Left lung (tissue), 4 donors: ENCODE measurements at regions not wholly inside any gene's neighbourhood (a gene's known extent, or its start where the extent isn't known, plus 50 kb on each side); places are given as distances from the start of the nearest gene placed in this dataset.
A peak's percentile ranks its signal among the peaks of the same experiment; 100 is the strongest.

ENCODE experiments used
- ATAC-seq: fragments of 200-7000 bp; cut with Tn5 transposase; one replicate; pipeline ENCODE4 v1.9.1; 2020; ENCODE audit warnings: moderate library complexity
- DNase-seq, 4 donors: peaks; one replicate each; pipeline ENCODE4 v3.0.0-alpha.2; 2013 to 2020
- H3K27ac ChIP-seq, 2 donors: fragments of 200-600 bp; sonication (generic) in 1 of 2; one replicate each; pipeline versions ENCODE4 v1.5.0 to v1.8.0; 2020 to 2021
- H3K27me3 ChIP-seq, 2 donors: fragments of 200-600 bp; sonication (generic) in 1 of 2; one replicate each; pipeline versions ENCODE4 v1.5.0 to v1.8.0; 2020 to 2021
- H3K36me3 ChIP-seq, 2 donors: fragments of 200-600 bp; sonication (generic) in 1 of 2; one replicate each; pipeline versions ENCODE4 v1.5.0 to v1.8.0; 2020 to 2021
- H3K4me1 ChIP-seq, 2 donors: fragments of 200-600 bp; one replicate each; pipeline ENCODE4 v1.8.0; 2021
- H3K4me3 ChIP-seq, 2 donors: fragments of 200-600 bp; sonication (generic) in 1 of 2; one replicate each; pipeline versions ENCODE4 v1.5.0 to v1.8.0; 2020 to 2021; ENCODE audit warnings: mild to moderate bottlenecking in 1 of 2
- H3K9me3 ChIP-seq, 2 donors: fragments of 200-600 bp; sonication (generic) in 1 of 2; one replicate each; pipeline versions ENCODE4 v1.5.0 to v1.8.0; 2020 to 2021
- intact Hi-C, 2 donors: fragments of 100-400 bp; cut with DNase I; formaldehyde crosslinking; loops; one replicate each; pipeline versions ENCODE4 v1.11.2 to v1.14.2; 2022
- TF ChIP-seq, protein P1 (sequence below), 2 donors: fragments of 200-600 bp; sonication (generic) in 1 of 2; IDR thresholded peaks; one replicate each; pipeline versions ENCODE4 v1.5.0 to v1.8.0; 2021; ENCODE audit warnings: antibody characterized with exemption in 2 of 2
- donor health status: DM: no; HTN: yes; CAD: no.
- donor health status: DM: no; HTN: no; CAD: no.

DNA sequence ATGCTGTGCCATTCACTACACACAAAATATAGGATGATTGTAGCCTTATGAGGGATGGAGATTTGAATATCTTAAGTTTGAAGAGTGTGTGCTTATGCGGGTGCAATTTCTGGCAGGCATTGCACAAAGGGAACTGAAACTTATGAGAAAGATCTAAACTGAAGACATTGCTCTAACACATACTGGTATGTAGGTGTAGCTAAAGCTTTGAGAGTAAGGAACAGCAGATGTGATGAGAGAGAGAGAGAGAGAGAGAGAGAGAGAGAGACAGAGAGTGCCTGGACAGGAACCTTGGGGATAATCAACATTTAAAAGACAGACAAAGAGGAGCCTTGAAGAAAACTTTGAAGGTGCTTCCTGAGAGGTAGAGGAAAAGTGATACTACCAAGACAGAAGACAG lies 379.7 kb downstream of the SPRY1 start:
- peaks cover 0 to 2% of the 10 kb centered on the region in 2 donors for H3K9me3 ChIP-seq
- H3K27me3 ChIP-seq: no peaks in the 10 kb centered on the region
- no peak for DNase-seq
- H3K4me3 ChIP-seq: no peak overlapping the region
- no peak for ATAC-seq
- H3K4me1 ChIP-seq: no peaks in the 10 kb centered on the region
- no peak overlapping the region for H3K27ac ChIP-seq
- H3K36me3 ChIP-seq: no peaks in the 10 kb centered on the region
- TF ChIP-seq, protein P1, sequence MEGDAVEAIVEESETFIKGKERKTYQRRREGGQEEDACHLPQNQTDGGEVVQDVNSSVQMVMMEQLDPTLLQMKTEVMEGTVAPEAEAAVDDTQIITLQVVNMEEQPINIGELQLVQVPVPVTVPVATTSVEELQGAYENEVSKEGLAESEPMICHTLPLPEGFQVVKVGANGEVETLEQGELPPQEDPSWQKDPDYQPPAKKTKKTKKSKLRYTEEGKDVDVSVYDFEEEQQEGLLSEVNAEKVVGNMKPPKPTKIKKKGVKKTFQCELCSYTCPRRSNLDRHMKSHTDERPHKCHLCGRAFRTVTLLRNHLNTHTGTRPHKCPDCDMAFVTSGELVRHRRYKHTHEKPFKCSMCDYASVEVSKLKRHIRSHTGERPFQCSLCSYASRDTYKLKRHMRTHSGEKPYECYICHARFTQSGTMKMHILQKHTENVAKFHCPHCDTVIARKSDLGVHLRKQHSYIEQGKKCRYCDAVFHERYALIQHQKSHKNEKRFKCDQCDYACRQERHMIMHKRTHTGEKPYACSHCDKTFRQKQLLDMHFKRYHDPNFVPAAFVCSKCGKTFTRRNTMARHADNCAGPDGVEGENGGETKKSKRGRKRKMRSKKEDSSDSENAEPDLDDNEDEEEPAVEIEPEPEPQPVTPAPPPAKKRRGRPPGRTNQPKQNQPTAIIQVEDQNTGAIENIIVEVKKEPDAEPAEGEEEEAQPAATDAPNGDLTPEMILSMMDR (IDR thresholded peaks at IDR 0.05): no peak
- intact Hi-C loops: no loop called here

DNA sequence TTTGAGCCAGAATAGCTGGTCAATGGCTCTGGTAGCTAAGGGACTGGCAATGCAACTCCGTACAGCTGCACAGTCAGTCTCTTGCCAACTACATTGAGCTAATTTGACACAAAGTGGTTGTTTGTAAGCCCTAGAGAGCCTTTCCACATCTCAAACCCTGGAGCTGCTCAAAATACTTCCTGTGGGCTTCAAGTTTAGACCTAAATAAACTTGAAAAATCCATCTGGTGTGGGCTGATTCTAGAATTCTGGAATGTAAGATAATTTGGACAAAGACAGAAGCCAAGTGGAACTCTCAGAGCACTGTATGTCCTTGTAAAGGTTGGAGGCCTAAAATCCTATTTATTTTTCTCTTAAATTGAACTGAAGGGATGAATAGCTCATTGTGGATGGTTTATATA lies 380.8 kb downstream of the SPRY1 start:
- H3K27me3 ChIP-seq: no peaks in the 10 kb centered on the region
- H3K9me3 ChIP-seq: peaks cover 0 to 2% of the 10 kb centered on the region in 2 donors
- intact Hi-C loops: no loop called here
- no peak overlapping the region for H3K4me3 ChIP-seq
- TF ChIP-seq, protein P1 (IDR thresholded peaks at IDR 0.05): no peak
- ATAC-seq: no peak
- H3K27ac ChIP-seq: peak overlapping the region in 1 of 2 donors; percentile 6
- DNase-seq: no peak
- H3K4me1 ChIP-seq: no peaks in the 10 kb centered on the region
- no peaks in the 10 kb centered on the region for H3K36me3 ChIP-seq

DNA sequence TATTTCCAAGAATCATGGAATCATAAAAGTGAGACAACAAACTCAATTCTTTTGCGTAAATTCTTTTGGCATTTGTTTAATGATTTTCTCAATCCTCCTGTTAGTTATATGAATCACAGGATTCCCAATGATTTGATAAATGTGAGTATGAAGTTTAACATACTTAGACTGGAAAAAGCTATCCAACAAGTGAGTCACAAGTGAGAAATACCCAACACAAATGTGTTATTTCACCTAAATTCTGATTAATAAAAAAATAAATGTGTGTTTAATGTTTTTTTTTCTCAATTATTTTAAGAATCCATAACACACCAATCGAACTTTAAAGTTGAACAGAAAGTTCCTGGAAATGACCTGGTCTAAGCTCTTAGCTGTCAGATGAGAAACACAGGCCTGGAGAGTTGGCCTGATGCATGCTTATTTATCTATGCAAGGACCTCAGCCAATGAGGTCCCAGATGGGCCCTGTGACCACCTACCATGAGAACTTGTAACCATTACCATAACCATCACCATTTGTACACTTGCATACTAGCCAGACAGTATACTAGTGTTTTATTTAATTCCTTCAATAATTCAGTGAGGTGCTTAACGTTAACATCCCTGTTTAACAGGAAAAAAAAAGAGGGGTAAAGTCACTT lies 386.7 kb downstream of the SPRY1 start:
- Histone ChIP-seq H3K4me3 (no peak overlapping the region), H3K36me3 (no peaks in the 10 kb centered on the region), H3K27ac (peak overlapping the region in 1 of 2 donors; percentile 72), H3K27me3 (no peaks in the 10 kb centered on the region), H3K9me3 (peaks cover 0 to 2% of the 10 kb centered on the region in 2 donors), H3K4me1 (no peaks in the 10 kb centered on the region)
- TF ChIP-seq, protein P1 (IDR thresholded peaks at IDR 0.05): no peak
- no peak for ATAC-seq
- DNase-seq: no peak
- intact Hi-C loops: no loop called here

GRCh38 chr4:123783921-123784320 lies 387.3 kb downstream of the SPRY1 start:
- Histone ChIP-seq H3K4me1 (no peaks in the 10 kb centered on the region), H3K27ac (peak overlapping the region in 1 of 2 donors; percentile 72), H3K27me3 (no peaks in the 10 kb centered on the region), H3K4me3 (no peak overlapping the region), H3K9me3 (peaks cover 0 to under 1% of the 10 kb centered on the region in 2 donors), H3K36me3 (no peaks in the 10 kb centered on the region)
- intact Hi-C loops: no loop called here
- TF ChIP-seq, protein P1 (IDR thresholded peaks at IDR 0.05): no peak
- DNase-seq: no peak
- ATAC-seq: no peak

DNA sequence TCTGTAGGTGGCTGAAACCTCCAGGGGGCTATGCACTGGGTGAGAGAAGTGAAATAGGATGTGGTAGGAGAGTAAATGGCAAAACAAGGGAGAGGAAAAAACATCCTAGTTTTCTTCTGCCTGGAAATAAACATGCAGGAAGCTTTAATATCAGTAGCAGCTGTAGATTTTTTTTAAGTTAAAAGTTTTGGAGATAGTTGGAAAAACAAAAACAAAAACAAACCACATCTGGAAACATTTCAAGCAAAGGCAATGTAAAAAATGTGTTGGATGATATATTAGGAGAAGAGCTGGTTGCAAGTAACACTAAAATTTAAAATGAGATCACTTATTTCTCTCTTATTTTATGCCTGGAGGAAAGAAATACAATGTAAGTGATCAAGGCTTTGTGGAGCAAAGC lies 388.0 kb downstream of the SPRY1 start:
- H3K4me1 ChIP-seq: no peaks in the 10 kb centered on the region
- H3K27me3 ChIP-seq: no peaks in the 10 kb centered on the region
- ATAC-seq (no peak), DNase-seq (no peak)
- intact Hi-C loops: no loop called here
- H3K36me3 ChIP-seq: no peaks in the 10 kb centered on the region
- no peaks in the 10 kb centered on the region for H3K9me3 ChIP-seq
- no peak overlapping the region for H3K4me3 ChIP-seq
- H3K27ac ChIP-seq: peak overlapping the region in 1 of 2 donors; percentile 72
- TF ChIP-seq, protein P1 (IDR thresholded peaks at IDR 0.05): no peak
